Neural cell (in vitro differentiated cells): ENCODE measurements at regions not wholly inside any gene's neighbourhood (a gene's known extent, or its start where the extent isn't known, plus 50 kb on each side); places are given as distances from the start of the nearest gene placed in this dataset.
"Not testable (repeated sequence)": the region's sequence is repeated elsewhere in the genome, so short reads cannot be mapped to it uniquely, and the experiment has no call there.

ENCODE experiments used
- H2AFZ ChIP-seq: fragments of 200-600, 300-800 bp; sonication (generic), shearing (Covaris generic); 2 replicates; pipeline ENCODE4 v1.6.0; 2014; ENCODE audit warnings: low read depth, mild to moderate bottlenecking, antibody characterized with exemption, low read length, moderate library complexity
- H3F3A ChIP-seq: fragments of 200-600 bp; shearing (Covaris generic); 2 replicates; pipeline ENCODE4 v1.6.1; 2016; ENCODE audit warnings: mild to moderate bottlenecking, moderate library complexity, mixed read lengths, antibody characterized with exemption, low read length; ENCODE audit not compliant: insufficient read depth, poor library complexity, severe bottlenecking
- H3K27ac ChIP-seq: fragments of 200-600, 300-800 bp; sonication (generic), shearing (Covaris generic); 2 replicates; pipeline ENCODE4 v1.5.1; 2014; ENCODE audit warnings: mild to moderate bottlenecking, low read length, moderate library complexity
- H3K27me3 ChIP-seq: fragments of 300-800, 200-600 bp; sonication (generic), shearing (Covaris generic); 2 replicates; pipeline ENCODE4 v1.6.0; 2014; ENCODE audit warnings: mild to moderate bottlenecking, low read depth, low read length, moderate library complexity; ENCODE audit not compliant: insufficient read depth
- H3K36me3 ChIP-seq: fragments of 300-800, 200-600 bp; sonication (generic), shearing (Covaris generic); 2 replicates; pipeline ENCODE4 v1.5.1; 2014; ENCODE audit warnings: mild to moderate bottlenecking, antibody characterized with exemption, low read length, moderate library complexity; ENCODE audit not compliant: insufficient read depth
- H3K4me2 ChIP-seq: fragments of 300-800, 200-600 bp; sonication (generic), shearing (Covaris generic); 2 replicates; pipeline ENCODE4 v1.6.0; 2014; ENCODE audit warnings: mild to moderate bottlenecking, low read length
- H3K4me3 ChIP-seq: fragments of 300-800, 200-600 bp; sonication (generic), shearing (Covaris generic); 2 replicates; pipeline ENCODE4 v1.5.1; 2014; ENCODE audit warnings: mild to moderate bottlenecking, low read length, moderate library complexity
- H3K79me2 ChIP-seq: fragments of 200-600 bp; shearing (Covaris generic); replicated peaks from 2 replicates; pipeline ENCODE4 v1.6.0; 2014; ENCODE audit warnings: mild to moderate bottlenecking, low read length, moderate library complexity; ENCODE audit not compliant: insufficient read depth
- H3K9ac ChIP-seq: fragments of 300-800, 200-600 bp; sonication (generic), shearing (Covaris generic); 2 replicates; pipeline ENCODE4 v1.6.1; 2016; ENCODE audit warnings: mild to moderate bottlenecking, low read length, mixed read lengths
- H3K9me2 ChIP-seq: fragments of 200-600 bp; shearing (Covaris generic); 2 replicates; pipeline ENCODE4 v1.6.1; 2016; ENCODE audit warnings: mild to moderate bottlenecking, low read length, mixed read lengths; ENCODE audit not compliant: insufficient read depth
- H3K9me3 ChIP-seq: fragments of 200-600, 300-800 bp; sonication (generic), shearing (Covaris generic); 2 replicates; pipeline ENCODE4 v1.6.1; 2016; ENCODE audit warnings: mild to moderate bottlenecking, mixed run types, low read length, moderate library complexity, mixed read lengths
- H4K20me1 ChIP-seq: fragments of 200-600 bp; shearing (Covaris generic); 2 replicates; pipeline ENCODE4 v1.6.1; 2016; ENCODE audit warnings: mild to moderate bottlenecking, mixed run types; ENCODE audit not compliant: insufficient read depth
- CTCF ChIP-seq: fragments of 450-650 bp; IDR thresholded peaks from 2 replicates; pipeline ENCODE4 v1.5.1; 2014; ENCODE audit warnings: antibody characterized with exemption, mild to moderate bottlenecking, moderate library complexity; ENCODE audit not compliant: poor library complexity, severe bottlenecking
- EP300 ChIP-seq: fragments of 450-650 bp; conservative IDR thresholded peaks from 2 replicates; pipeline ENCODE4 v1.6.1; 2014; ENCODE audit warnings: antibody characterized with exemption, mild to moderate bottlenecking, moderate library complexity; ENCODE audit not compliant: poor library complexity, severe bottlenecking
- EZH2 ChIP-seq: fragments of 200-600, 300-800 bp; shearing (Covaris generic), sonication (generic); IDR thresholded peaks from 2 replicates; pipeline ENCODE4 v1.6.1; 2014; ENCODE audit warnings: antibody characterized with exemption, low read length, borderline replicate concordance, mild to moderate bottlenecking; ENCODE audit not compliant: insufficient read depth, poor library complexity, severe bottlenecking
- MXI1 ChIP-seq: fragments of 450-650 bp; conservative IDR thresholded peaks from 2 replicates; pipeline ENCODE4 v1.6.1; 2014; ENCODE audit warnings: antibody characterized with exemption, mild to moderate bottlenecking; ENCODE audit not compliant: poor library complexity, severe bottlenecking
- POLR2AphosphoS5 ChIP-seq: IDR thresholded peaks from 2 replicates; pipeline ENCODE4 v1.6.1; 2012
- RAD21 ChIP-seq: fragments of 450-650 bp; conservative IDR thresholded peaks from 2 replicates; pipeline ENCODE4 v1.6.1; 2014; ENCODE audit warnings: antibody characterized with exemption, mild to moderate bottlenecking, moderate library complexity
- REST ChIP-seq: IDR thresholded peaks from 2 replicates; pipeline ENCODE4 v1.6.1; 2012; ENCODE audit warnings: borderline replicate concordance
- SMC3 ChIP-seq: fragments of 450-650 bp; conservative IDR thresholded peaks from 2 replicates; pipeline ENCODE4 v1.6.1; 2014; ENCODE audit warnings: antibody characterized with exemption, mild to moderate bottlenecking, moderate library complexity; ENCODE audit not compliant: poor library complexity
- TAF1 ChIP-seq: IDR thresholded peaks from 2 replicates; pipeline ENCODE4 v1.6.1; 2012; ENCODE audit warnings: low read depth

- no peak overlapping the region for H3K27ac ChIP-seq
- H3K79me2 ChIP-seq = no peaks in the 10 kb centered on the region
- H4K20me1 ChIP-seq = no peaks in the 10 kb centered on the region
- H3K27me3 ChIP-seq = no peaks in the 10 kb centered on the region
- H3F3A ChIP-seq = no peaks in the 10 kb centered on the region
- H3K9me2 ChIP-seq = no peaks in the 10 kb centered on the region
- H3K36me3 ChIP-seq = no peaks in the 10 kb centered on the region
- no peak overlapping the region for H3K9ac ChIP-seq
- TF ChIP-seq TAF1 = no peak
- no peak for TF ChIP-seq RAD21
- no peak for TF ChIP-seq POLR2AphosphoS5
- no peak for TF ChIP-seq SMC3
- TF ChIP-seq EP300 = no peak
- no peak for TF ChIP-seq REST
- TF ChIP-seq CTCF = no peak
- TF ChIP-seq MXI1 = no peak
- no peak for TF ChIP-seq EZH2
- no peaks in the 10 kb centered on the region for H3K9me3 ChIP-seq
- no peak overlapping the region for H3K4me3 ChIP-seq
- H2AFZ ChIP-seq = no peak overlapping the region
- no peak overlapping the region for H3K4me2 ChIP-seq
These were observed 774.4 kb downstream of the LUZP2 start for GRCh38 chr11:25271301-25271700.

GRCh38 chr11:25272214-25272613 lies 775.4 kb downstream of the LUZP2 start:
- no peak overlapping the region for H3K4me2 ChIP-seq
- H3F3A ChIP-seq = no peaks in the 10 kb centered on the region
- H3K36me3 ChIP-seq = no peaks in the 10 kb centered on the region
- H3K79me2 ChIP-seq = no peaks in the 10 kb centered on the region
- H3K4me3 ChIP-seq = no peak overlapping the region
- TF ChIP-seq RAD21 (no peak), CTCF (no peak), EZH2 (no peak), TAF1 (no peak), POLR2AphosphoS5 (no peak), MXI1 (no peak), SMC3 (no peak), REST (no peak), EP300 (no peak)
- no peaks in the 10 kb centered on the region for H3K9me2 ChIP-seq
- H4K20me1 ChIP-seq = no peaks in the 10 kb centered on the region
- no peak overlapping the region for H3K27ac ChIP-seq
- H3K9me3 ChIP-seq = no peaks in the 10 kb centered on the region
- no peak overlapping the region for H2AFZ ChIP-seq
- no peaks in the 10 kb centered on the region for H3K27me3 ChIP-seq
- H3K9ac ChIP-seq = no peak overlapping the region

GRCh38 chr11:25280821-25281220 lies 784.0 kb downstream of the LUZP2 start:
- H3F3A ChIP-seq = not testable (repeated sequence)

More at GRCh38 chr11:25280821-25281220, 784.0 kb downstream of the LUZP2 start:
- H4K20me1 ChIP-seq, H3K27ac ChIP-seq, H3K27me3 ChIP-seq, H3K4me2 ChIP-seq, H3K4me3 ChIP-seq, H3K9me2 ChIP-seq, H3K79me2 ChIP-seq, H3K36me3 ChIP-seq, H2AFZ ChIP-seq, H3K9me3 ChIP-seq, H3K9ac ChIP-seq: not testable (repeated sequence)
